Mesothelial cell of epicardium (in vitro differentiated cells): ENCODE measurements at regions not wholly inside any gene's neighbourhood (a gene's known extent, or its start where the extent isn't known, plus 50 kb on each side); places are given as distances from the start of the nearest gene placed in this dataset.

Source experiments
- DNase-seq, 2 experiments: peaks; one replicate each; pipeline ENCODE4 v3.0.0; 2021; ENCODE audit warnings: low spot score in 2 of 2; ENCODE audit not compliant: unreplicated experiment in 2 of 2
- H3K27ac Mint-ChIP-seq: 2 replicates; pipeline ENCODE4 v1.8.0; 2021; ENCODE audit warnings: mixed read lengths
- H3K27me3 Mint-ChIP-seq: 2 replicates; pipeline ENCODE4 v1.8.0; 2021; ENCODE audit warnings: low read depth, mixed read lengths
- H3K36me3 Mint-ChIP-seq: 2 replicates; pipeline ENCODE4 v1.8.0; 2021; ENCODE audit warnings: mixed read lengths
- H3K4me1 Mint-ChIP-seq: 2 replicates; pipeline ENCODE4 v1.8.0; 2021; ENCODE audit warnings: mixed read lengths
- H3K4me3 Mint-ChIP-seq: 2 replicates; pipeline ENCODE4 v1.8.0; 2021; ENCODE audit warnings: mild to moderate bottlenecking, moderate library complexity, mixed read lengths
- H3K9me3 Mint-ChIP-seq: 2 replicates; pipeline ENCODE4 v1.8.0; 2021; ENCODE audit warnings: mixed read lengths
- TF ChIP-seq, protein P1 (sequence below): fragments of 200-600 bp; sonication (generic); IDR thresholded peaks from one replicate; pipeline ENCODE4 v1.5.0; 2021; ENCODE audit warnings: antibody characterized with exemption; ENCODE audit not compliant: unreplicated experiment

DNA sequence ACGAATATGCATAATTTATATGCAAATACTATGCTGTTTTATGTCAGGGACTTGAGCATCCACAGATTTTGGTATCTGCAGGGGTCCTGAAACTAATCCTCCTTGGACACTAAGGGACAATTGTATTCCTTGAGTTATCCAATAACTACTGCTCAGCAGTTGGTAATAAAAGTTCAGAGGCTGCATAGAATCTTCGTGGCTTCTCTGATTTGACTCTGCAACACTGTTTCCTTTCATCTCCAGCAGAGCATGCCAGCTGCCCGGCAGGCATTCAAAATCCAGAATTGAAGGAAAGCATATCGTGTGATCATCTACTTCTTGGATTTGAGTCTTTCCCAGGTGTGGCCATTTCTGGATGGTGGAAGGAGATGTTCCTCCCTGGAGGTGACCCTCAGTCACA is 64.5 kb upstream of the MRI1 start:
- Mint-ChIP-seq H3K27me3 (peaks cover 11% of the 10 kb centered on the region), H3K27ac (no peak overlapping the region), H3K36me3 (no peaks in the 10 kb centered on the region), H3K4me1 (no peaks in the 10 kb centered on the region), H3K9me3 (no peaks in the 10 kb centered on the region), H3K4me3 (no peak overlapping the region)
- TF ChIP-seq, protein P1, sequence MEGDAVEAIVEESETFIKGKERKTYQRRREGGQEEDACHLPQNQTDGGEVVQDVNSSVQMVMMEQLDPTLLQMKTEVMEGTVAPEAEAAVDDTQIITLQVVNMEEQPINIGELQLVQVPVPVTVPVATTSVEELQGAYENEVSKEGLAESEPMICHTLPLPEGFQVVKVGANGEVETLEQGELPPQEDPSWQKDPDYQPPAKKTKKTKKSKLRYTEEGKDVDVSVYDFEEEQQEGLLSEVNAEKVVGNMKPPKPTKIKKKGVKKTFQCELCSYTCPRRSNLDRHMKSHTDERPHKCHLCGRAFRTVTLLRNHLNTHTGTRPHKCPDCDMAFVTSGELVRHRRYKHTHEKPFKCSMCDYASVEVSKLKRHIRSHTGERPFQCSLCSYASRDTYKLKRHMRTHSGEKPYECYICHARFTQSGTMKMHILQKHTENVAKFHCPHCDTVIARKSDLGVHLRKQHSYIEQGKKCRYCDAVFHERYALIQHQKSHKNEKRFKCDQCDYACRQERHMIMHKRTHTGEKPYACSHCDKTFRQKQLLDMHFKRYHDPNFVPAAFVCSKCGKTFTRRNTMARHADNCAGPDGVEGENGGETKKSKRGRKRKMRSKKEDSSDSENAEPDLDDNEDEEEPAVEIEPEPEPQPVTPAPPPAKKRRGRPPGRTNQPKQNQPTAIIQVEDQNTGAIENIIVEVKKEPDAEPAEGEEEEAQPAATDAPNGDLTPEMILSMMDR, result no peak
- DNase-seq, result no peak

DNA sequence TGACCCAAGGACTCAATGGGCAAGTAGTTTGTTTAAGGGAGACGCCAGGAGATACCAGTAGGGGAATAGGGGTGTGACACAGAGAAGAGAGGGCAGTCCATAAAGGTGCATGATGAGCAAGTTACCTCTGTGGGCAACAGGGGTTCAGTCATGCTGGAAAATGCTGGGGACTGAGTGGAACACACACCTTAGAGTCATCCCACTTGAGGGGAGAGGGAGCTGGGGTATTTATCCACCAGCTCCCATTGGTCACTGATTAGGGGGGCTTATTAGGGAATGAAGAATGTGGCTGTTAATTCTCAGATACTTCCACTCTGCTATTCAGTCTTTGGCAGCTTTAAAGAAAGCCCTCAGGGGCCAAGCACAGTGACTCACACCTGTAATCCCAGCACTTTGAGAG is 67.5 kb upstream of the MRI1 start:
- no peak for DNase-seq
- TF ChIP-seq, protein P1, result no peak
- H3K4me3 Mint-ChIP-seq, result no peak overlapping the region
- no peaks in the 10 kb centered on the region for H3K36me3 Mint-ChIP-seq
- no peaks in the 10 kb centered on the region for H3K4me1 Mint-ChIP-seq
- no peaks in the 10 kb centered on the region for H3K9me3 Mint-ChIP-seq
- H3K27ac Mint-ChIP-seq, result no peak overlapping the region
- H3K27me3 Mint-ChIP-seq, result peaks cover 26% of the 10 kb centered on the region

DNA sequence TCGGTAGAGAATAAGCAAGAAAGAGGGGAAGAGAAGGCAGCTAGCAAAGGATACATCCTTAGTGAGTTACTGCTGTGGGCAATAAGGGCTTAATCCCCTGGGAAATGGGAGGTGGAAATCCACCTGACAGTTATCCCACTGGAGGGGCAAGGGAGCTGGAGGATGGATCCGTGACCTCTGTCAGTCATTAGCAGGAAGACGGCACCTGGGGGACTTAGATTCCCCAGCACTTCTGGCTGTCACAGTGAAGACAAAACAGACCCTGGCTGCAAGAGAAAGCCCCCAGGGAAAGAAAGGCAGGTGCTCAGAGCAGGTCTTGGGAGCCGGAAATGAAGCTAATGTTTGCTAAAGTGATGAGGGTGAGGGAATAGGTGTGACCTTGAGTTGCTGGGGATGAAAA is 70.4 kb upstream of the MRI1 start:
- TF ChIP-seq, protein P1, result no peak
- DNase-seq, result no peak
- no peaks in the 10 kb centered on the region for H3K4me1 Mint-ChIP-seq
- no peak overlapping the region for H3K27ac Mint-ChIP-seq
- H3K36me3 Mint-ChIP-seq, result no peaks in the 10 kb centered on the region
- peaks cover 36% of the 10 kb centered on the region for H3K27me3 Mint-ChIP-seq
- H3K4me3 Mint-ChIP-seq, result no peak overlapping the region
- H3K9me3 Mint-ChIP-seq, result no peaks in the 10 kb centered on the region

DNA sequence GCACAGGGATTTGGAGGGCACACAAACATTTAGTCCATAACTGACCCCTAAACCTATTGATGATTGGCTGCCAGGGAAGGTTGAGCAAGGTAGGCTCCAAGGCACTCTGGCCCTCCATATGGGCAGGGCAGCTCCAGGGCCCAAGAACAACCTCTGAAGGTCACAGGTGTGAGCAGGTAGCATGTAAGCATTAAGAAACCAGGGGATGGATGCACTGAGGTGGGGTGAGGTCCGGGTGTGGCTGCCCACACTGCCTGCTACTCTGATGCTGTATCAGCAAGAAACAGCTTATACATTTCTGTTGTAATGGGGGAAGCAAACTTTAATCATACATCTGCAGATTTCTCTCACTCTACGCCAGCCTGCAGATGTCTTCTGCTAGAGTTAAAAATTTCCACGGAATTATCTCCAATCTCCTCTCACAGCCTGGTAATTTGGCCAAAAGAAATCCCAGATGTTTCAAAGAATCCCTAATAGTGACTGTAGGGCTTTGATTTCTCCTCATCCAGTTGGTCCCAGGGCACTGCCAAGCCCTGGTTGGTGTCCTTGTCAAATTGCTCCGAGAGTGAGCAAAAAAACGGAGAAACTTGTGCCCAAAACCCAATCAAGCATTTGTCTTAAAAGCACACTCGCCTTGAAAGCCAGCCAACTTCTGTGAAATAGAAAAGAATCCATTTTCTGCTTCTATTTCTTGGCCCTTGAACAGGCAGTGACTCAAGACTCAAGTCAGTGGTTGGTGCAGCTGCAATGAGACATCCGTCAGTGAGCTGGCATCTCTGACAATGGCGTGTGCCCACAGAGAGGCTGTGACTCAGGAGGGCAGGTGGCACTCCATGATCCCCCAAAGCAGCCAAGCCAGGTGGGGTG is 72.5 kb upstream of the MRI1 start:
- no peaks in the 10 kb centered on the region for H3K4me1 Mint-ChIP-seq
- H3K36me3 Mint-ChIP-seq, result no peaks in the 10 kb centered on the region
- no peak overlapping the region for H3K27ac Mint-ChIP-seq
- peaks cover 35% of the 10 kb centered on the region for H3K27me3 Mint-ChIP-seq
- no peak for DNase-seq
- H3K4me3 Mint-ChIP-seq, result no peak overlapping the region
- no peaks in the 10 kb centered on the region for H3K9me3 Mint-ChIP-seq
- TF ChIP-seq, protein P1, result no peak

DNA sequence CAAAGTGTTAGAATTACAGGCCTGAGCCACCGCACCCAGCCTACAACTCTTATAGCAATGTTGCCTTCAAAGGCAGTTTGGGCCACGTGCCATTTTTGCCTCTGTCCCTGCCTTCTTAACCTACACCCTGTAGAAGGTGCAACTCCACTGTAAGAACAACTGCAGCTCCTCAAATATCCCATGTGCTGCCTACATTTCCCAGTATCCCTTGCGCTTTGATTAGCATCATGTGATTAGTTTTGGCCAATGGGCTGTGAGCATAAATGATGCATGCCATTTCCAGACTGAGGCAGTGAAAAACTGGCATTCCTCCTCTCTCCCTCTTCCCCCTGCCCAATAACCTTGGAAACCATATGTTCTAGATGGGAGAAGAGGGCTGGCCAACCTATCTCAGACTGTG is 75.2 kb upstream of the MRI1 start:
- no peaks in the 10 kb centered on the region for H3K9me3 Mint-ChIP-seq
- no peak overlapping the region for H3K27ac Mint-ChIP-seq
- no peaks in the 10 kb centered on the region for H3K4me1 Mint-ChIP-seq
- no peak for DNase-seq
- TF ChIP-seq, protein P1, result no peak
- H3K4me3 Mint-ChIP-seq, result no peak overlapping the region
- H3K36me3 Mint-ChIP-seq, result no peaks in the 10 kb centered on the region
- H3K27me3 Mint-ChIP-seq, result peaks cover 32% of the 10 kb centered on the region
